Mesodermal cell (in vitro differentiated cells): ENCODE measurements at regions not wholly inside any gene's neighbourhood (a gene's known extent, or its start where the extent isn't known, plus 50 kb on each side); places are given as distances from the start of the nearest gene placed in this dataset.

ENCODE experiments used
- H3K27ac ChIP-seq: 2 replicates; pipeline ENCODE4 v1.7.0; 2013; ENCODE audit warnings: mild to moderate bottlenecking, low read depth, low read length, moderate library complexity; ENCODE audit not compliant: severe bottlenecking
- H3K36me3 ChIP-seq: 2 replicates; pipeline ENCODE4 v1.7.1; 2013; ENCODE audit warnings: mild to moderate bottlenecking, low read length, moderate library complexity; ENCODE audit not compliant: control insufficient read depth, insufficient read depth
- H3K4me1 ChIP-seq: one replicate; pipeline ENCODE4 v1.7.1; 2013; ENCODE audit warnings: mild to moderate bottlenecking, low read length; ENCODE audit not compliant: insufficient read depth, control insufficient read depth, poor library complexity, severe bottlenecking
- H3K4me3 ChIP-seq: 2 replicates; pipeline ENCODE4 v1.7.0; 2013; ENCODE audit warnings: low read length, control low read depth, mild to moderate bottlenecking; ENCODE audit not compliant: insufficient read depth, poor library complexity, severe bottlenecking; ENCODE audit errors: extremely low read depth
- H3K9me3 ChIP-seq: 2 replicates; pipeline ENCODE4 v1.7.1; 2013; ENCODE audit warnings: mild to moderate bottlenecking, low read length, moderate library complexity; ENCODE audit not compliant: control insufficient read depth
- whole genome bisulfite sequencing, 2 experiments: methylation state at CpG; one replicate each; pipeline ENCODE4 v1.1.5; 2013; ENCODE audit warnings: missing lambda C conversion rate in 2 of 2; ENCODE audit not compliant: insufficient coverage in 2 of 2; 5-methylcytosine and 5-hydroxymethylcytosine counted together

DNA sequence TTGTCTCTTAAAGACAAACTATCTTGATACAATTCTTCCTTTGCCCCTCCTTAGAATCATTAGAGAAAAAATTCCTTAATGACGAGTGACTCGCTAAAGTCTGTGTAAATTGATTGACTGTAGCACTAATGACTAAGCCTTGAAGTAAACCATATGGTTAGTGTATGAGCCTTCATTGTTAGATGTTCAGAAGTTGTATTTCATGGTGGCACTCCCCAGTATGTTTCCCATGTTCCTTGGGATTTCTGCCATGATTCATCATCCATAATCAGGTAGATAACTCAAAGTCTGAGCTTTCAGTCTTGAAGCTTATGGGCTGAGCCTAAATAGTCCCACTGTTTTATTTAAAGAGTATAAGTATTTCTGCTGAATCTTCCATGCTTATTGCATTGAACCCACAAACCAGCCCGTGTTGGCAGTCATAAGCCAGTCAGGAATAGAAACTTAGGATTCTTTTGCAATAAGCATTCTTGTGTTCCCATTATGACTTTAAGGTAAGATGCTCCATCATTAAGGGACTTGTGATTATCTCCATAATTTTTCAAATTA lies 371.2 kb upstream of the RARB start:
- H3K27ac ChIP-seq, result no peak overlapping the region
- H3K4me1 ChIP-seq, result no peaks in the 10 kb centered on the region
- H3K9me3 ChIP-seq, result no peaks in the 10 kb centered on the region
- H3K36me3 ChIP-seq, result no peaks in the 10 kb centered on the region
- WGBS, 2 experiments, result 80% methylated on average over 1 of the region's 3 CpGs; no CpG with 5 or more reads in 1 of the 2 experiments
- H3K4me3 ChIP-seq, result no peak overlapping the region

DNA sequence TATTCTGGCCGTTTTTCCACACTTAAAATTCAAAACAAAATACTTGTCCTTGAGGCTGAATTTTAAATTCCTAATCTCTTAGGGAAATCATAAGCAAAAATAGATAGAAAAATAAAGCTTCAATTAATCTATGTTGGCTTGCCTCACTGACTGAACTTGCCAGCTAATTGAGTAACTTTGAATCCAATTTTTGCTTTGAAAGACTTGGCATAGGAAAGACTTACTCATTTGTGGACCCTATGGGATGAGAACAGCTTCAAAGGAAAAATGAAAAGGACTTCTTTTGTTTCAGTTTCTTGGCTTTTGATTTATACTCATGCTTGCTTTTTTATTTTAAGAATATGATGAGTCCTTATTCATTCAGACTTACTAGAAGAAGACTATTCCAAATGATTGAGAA lies 370.7 kb upstream of the RARB start:
- WGBS, 2 experiments, result no CpG with 5 or more reads among the region's 1 CpG
- Histone ChIP-seq H3K4me1 (no peaks in the 10 kb centered on the region), H3K27ac (no peak overlapping the region), H3K36me3 (no peaks in the 10 kb centered on the region), H3K4me3 (no peak overlapping the region), H3K9me3 (no peaks in the 10 kb centered on the region)

GRCh38 chr3:25064681-25065080 lies 363.4 kb upstream of the RARB start:
- no peaks in the 10 kb centered on the region for H3K36me3 ChIP-seq
- H3K9me3 ChIP-seq, result no peaks in the 10 kb centered on the region
- 83% methylated on average over 1 of the region's 2 CpGs; no CpG with 5 or more reads in 1 of the 2 experiments for WGBS, 2 experiments
- H3K4me3 ChIP-seq, result no peak overlapping the region
- no peak overlapping the region for H3K27ac ChIP-seq
- no peaks in the 10 kb centered on the region for H3K4me1 ChIP-seq

DNA sequence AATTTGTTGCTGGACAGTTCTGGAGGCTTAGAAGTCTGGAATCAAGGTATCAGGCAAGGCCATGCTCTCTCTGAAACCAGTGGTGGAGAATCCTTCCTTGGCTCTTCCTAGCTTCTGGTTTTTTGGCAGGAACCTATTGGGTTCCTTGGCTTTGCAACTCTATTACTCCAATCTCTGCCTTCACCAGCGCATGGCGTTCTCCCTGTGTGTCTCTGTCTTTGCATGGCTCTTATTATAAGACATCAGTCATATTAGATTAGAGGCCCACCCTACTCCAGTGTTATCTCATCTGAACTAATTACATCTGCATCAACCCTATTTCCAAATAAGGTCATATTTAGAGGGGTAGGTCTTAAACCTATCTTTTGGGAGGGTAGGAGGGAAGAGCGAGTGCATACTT lies 358.1 kb upstream of the RARB start:
- Histone ChIP-seq H3K36me3 (no peaks in the 10 kb centered on the region), H3K4me1 (no peaks in the 10 kb centered on the region), H3K9me3 (no peaks in the 10 kb centered on the region), H3K27ac (no peak overlapping the region), H3K4me3 (no peak overlapping the region)
- WGBS, 2 experiments, result 80% methylated on average over 1 of the region's 3 CpGs; no CpG with 5 or more reads in 1 of the 2 experiments

DNA sequence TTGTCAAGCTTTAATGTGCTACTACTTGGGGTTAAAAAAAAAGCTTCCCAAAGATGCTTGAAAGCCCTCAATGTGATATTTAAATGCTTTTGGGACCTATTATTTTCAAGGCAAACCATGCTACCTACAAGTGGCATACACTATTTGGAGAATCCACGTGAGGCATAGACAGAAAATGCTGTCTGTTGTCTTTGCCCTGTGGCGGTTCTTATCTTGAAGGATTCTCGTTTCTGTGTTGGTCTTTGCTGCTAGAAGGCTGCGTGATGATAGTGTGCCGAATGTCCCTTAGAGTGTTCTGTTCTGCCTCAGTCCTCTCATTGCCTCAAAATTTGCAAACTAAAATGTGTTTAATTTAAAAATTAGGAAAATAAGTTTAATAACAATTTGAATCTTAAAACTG lies 356.2 kb upstream of the RARB start:
- no peaks in the 10 kb centered on the region for H3K36me3 ChIP-seq
- no peak overlapping the region for H3K27ac ChIP-seq
- no peaks in the 10 kb centered on the region for H3K9me3 ChIP-seq
- H3K4me3 ChIP-seq, result no peak overlapping the region
- H3K4me1 ChIP-seq, result no peaks in the 10 kb centered on the region
- 100% methylated on average over 3 of the region's 5 CpGs; no CpG with 5 or more reads in 1 of the 2 experiments for WGBS, 2 experiments

DNA sequence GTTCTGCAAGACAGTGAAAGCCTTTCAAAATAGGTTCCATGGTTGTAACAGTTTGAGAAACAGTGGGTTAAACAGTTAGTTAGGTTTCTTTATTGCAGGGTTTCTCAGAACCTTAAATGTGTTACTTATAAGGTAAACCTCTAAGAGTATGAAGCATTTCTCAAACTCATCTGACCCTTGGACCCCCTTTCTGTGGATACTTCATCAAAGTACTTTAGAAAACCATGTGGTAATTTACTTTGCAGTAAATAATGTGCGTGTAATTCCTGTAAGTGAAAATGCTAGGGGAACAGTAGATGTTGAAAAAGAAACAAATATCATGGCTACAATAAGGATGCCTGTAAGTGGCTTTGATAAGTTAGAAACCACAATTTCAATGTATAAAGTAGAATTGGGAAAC lies 354.6 kb upstream of the RARB start:
- no peak overlapping the region for H3K27ac ChIP-seq
- no peaks in the 10 kb centered on the region for H3K36me3 ChIP-seq
- no peak overlapping the region for H3K4me3 ChIP-seq
- no peaks in the 10 kb centered on the region for H3K9me3 ChIP-seq
- WGBS, 2 experiments, result no CpG with 5 or more reads among the region's 1 CpG
- H3K4me1 ChIP-seq, result no peaks in the 10 kb centered on the region

- 67 to 78% methylated on average over 1 of the region's 3 CpGs for WGBS, 2 experiments
- Histone ChIP-seq H3K4me3 (no peak overlapping the region), H3K9me3 (no peaks in the 10 kb centered on the region), H3K27ac (no peak overlapping the region), H3K36me3 (no peaks in the 10 kb centered on the region), H3K4me1 (no peaks in the 10 kb centered on the region)
Observed at GRCh38 chr3:25074149-25074548, 353.9 kb upstream of the RARB start.

- Histone ChIP-seq H3K27ac (no peak overlapping the region), H3K4me1 (no peaks in the 10 kb centered on the region), H3K4me3 (no peak overlapping the region), H3K36me3 (no peaks in the 10 kb centered on the region), H3K9me3 (no peaks in the 10 kb centered on the region)
- WGBS, 2 experiments, result no CpG with 5 or more reads among the region's 1 CpG
Observed at GRCh38 chr3:25080461-25080860, 347.6 kb upstream of the RARB start.

- H3K4me1 ChIP-seq, result no peaks in the 10 kb centered on the region
- peaks cover 3% of the 10 kb centered on the region for H3K9me3 ChIP-seq
- H3K4me3 ChIP-seq, result no peak overlapping the region
- H3K36me3 ChIP-seq, result no peaks in the 10 kb centered on the region
- 50 to 67% methylated on average over 1 of the region's 1 CpG for WGBS, 2 experiments
- no peak overlapping the region for H3K27ac ChIP-seq
Observed at GRCh38 chr3:25084016-25084415, 344.0 kb upstream of the RARB start.

GRCh38 chr3:25086721-25087120 lies 341.3 kb upstream of the RARB start:
- no peaks in the 10 kb centered on the region for H3K4me1 ChIP-seq
- H3K4me3 ChIP-seq, result no peak overlapping the region
- H3K27ac ChIP-seq, result no peak overlapping the region
- peaks cover 3% of the 10 kb centered on the region for H3K9me3 ChIP-seq
- H3K36me3 ChIP-seq, result no peaks in the 10 kb centered on the region
- WGBS, 2 experiments, result 62% methylated on average over 3 of the region's 3 CpGs; no CpG with 5 or more reads in 1 of the 2 experiments

- WGBS, 2 experiments, result 60 to 95% methylated on average over 3 to 4 of the region's 5 CpGs
- H3K4me3 ChIP-seq, result no peak overlapping the region
- no peak overlapping the region for H3K27ac ChIP-seq
- peaks cover 3% of the 10 kb centered on the region for H3K9me3 ChIP-seq
- no peaks in the 10 kb centered on the region for H3K4me1 ChIP-seq
- H3K36me3 ChIP-seq, result no peaks in the 10 kb centered on the region
Observed at GRCh38 chr3:25088284-25088683, 339.8 kb upstream of the RARB start.
